ENCODE measurements at regions not wholly inside any gene's neighbourhood (a gene's known extent, or its start where the extent isn't known, plus 50 kb on each side); places are given as distances from the start of the nearest gene placed in this dataset.

GRCh38 chr1:82511441-82511840 is 710.7 kb downstream of the ADGRL2 start:
- DNase-seq, result no peak

GRCh38 chr1:82510431-82510830 is 709.7 kb downstream of the ADGRL2 start:
- DNase-seq, result no peak

GRCh38 chr1:82507011-82507410 is 706.3 kb downstream of the ADGRL2 start:
- no peak for DNase-seq

- DNase-seq, result no peak
Observed at GRCh38 chr1:82503822-82504221, 703.1 kb downstream of the ADGRL2 start.

GRCh38 chr1:82499022-82499421 is 698.3 kb downstream of the ADGRL2 start:
- no peak for DNase-seq

- no peak for DNase-seq
Observed at GRCh38 chr1:82494117-82494516, 693.4 kb downstream of the ADGRL2 start.

GRCh38 chr1:82492159-82492558 is 691.4 kb downstream of the ADGRL2 start:
- DNase-seq, result no peak

GRCh38 chr1:82491301-82492048 is 690.7 kb downstream of the ADGRL2 start:
- no peak for DNase-seq

GRCh38 chr1:82487778-82488177 is 687.0 kb downstream of the ADGRL2 start:
- no peak for DNase-seq

- DNase-seq, result no peak
Observed at GRCh38 chr1:82486969-82487368, 686.2 kb downstream of the ADGRL2 start.

GRCh38 chr1:82486468-82486867 is 685.7 kb downstream of the ADGRL2 start:
- no peak for DNase-seq

GRCh38 chr1:82485591-82486369 is 685.0 kb downstream of the ADGRL2 start:
- no peak for DNase-seq

GRCh38 chr1:82483146-82483545 is 682.4 kb downstream of the ADGRL2 start:
- DNase-seq, result no peak

GRCh38 chr1:82478916-82479315 is 678.2 kb downstream of the ADGRL2 start:
- DNase-seq, result no peak

GRCh38 chr1:82472489-82473131 is 671.9 kb downstream of the ADGRL2 start:
- no peak for DNase-seq

- DNase-seq, result no peak
Observed at GRCh38 chr1:82466891-82467290, 666.2 kb downstream of the ADGRL2 start.

- no peak for DNase-seq
Observed at GRCh38 chr1:82466416-82466815, 665.7 kb downstream of the ADGRL2 start.

GRCh38 chr1:82465024-82465423 is 664.3 kb downstream of the ADGRL2 start:
- DNase-seq, result no peak

- DNase-seq, result no peak
Observed at GRCh38 chr1:82464362-82465001, 663.7 kb downstream of the ADGRL2 start.

- no peak for DNase-seq
Observed at GRCh38 chr1:82463951-82464350, 663.2 kb downstream of the ADGRL2 start.

GRCh38 chr1:82462366-82462765 is 661.6 kb downstream of the ADGRL2 start:
- no peak for DNase-seq

- no peak for DNase-seq
Observed at GRCh38 chr1:82455342-82455741, 654.6 kb downstream of the ADGRL2 start.

- DNase-seq, result no peak
Observed at GRCh38 chr1:82454431-82454830, 653.7 kb downstream of the ADGRL2 start.

Measured in DMS 273 treated with DMSO at 0.1 percent for 48 hours (cell line).